ENCODE measurements at regions not wholly inside any gene's neighbourhood (a gene's known extent, or its start where the extent isn't known, plus 50 kb on each side); places are given as distances from the start of the nearest gene placed in this dataset.
"Not testable (repeated sequence)": the region's sequence is repeated elsewhere in the genome, so short reads cannot be mapped to it uniquely, and the experiment has no call there.

DNA sequence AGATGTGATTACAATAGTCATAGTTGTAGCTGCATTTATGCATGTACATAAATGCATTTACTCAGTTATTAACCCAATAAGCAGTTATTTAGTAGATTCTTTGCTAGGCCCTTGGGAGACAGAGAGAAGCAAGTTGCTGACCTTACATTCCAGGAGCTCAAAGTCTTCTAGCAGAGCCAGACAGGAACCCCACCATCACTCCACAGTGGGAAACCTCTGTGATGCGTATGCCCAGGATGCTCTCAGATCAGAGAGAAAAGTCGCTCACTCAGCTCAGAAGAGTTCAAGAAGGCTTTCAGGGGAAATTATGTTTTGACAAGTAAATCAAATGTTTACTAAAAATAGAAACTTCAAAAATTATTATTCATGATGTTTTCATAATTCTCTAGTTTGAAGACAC lies 146.3 kb upstream of the EXOC2 start:
- peak; percentile 12 for DNase-seq (ENCODE audit: low read depth)
- TF ChIP-seq, protein P1, sequence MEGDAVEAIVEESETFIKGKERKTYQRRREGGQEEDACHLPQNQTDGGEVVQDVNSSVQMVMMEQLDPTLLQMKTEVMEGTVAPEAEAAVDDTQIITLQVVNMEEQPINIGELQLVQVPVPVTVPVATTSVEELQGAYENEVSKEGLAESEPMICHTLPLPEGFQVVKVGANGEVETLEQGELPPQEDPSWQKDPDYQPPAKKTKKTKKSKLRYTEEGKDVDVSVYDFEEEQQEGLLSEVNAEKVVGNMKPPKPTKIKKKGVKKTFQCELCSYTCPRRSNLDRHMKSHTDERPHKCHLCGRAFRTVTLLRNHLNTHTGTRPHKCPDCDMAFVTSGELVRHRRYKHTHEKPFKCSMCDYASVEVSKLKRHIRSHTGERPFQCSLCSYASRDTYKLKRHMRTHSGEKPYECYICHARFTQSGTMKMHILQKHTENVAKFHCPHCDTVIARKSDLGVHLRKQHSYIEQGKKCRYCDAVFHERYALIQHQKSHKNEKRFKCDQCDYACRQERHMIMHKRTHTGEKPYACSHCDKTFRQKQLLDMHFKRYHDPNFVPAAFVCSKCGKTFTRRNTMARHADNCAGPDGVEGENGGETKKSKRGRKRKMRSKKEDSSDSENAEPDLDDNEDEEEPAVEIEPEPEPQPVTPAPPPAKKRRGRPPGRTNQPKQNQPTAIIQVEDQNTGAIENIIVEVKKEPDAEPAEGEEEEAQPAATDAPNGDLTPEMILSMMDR (conservative IDR thresholded peaks at IDR 0.05; ENCODE audit: low read depth, low read length) = no peak
- no peak overlapping the region for H3K4me3 ChIP-seq (ENCODE audit: low read depth, low read length)

- TF ChIP-seq, protein P1 (conservative IDR thresholded peaks at IDR 0.05; ENCODE audit: low read depth, low read length) = no peak
- H3K4me3 ChIP-seq (ENCODE audit: low read depth, low read length) = no peak overlapping the region
- DNase-seq (ENCODE audit: low read depth) = peak; percentile 31
Observed at GRCh38 chr6:837380-837779, 144.4 kb upstream of the EXOC2 start.

- no peak overlapping the region for H3K4me3 ChIP-seq (ENCODE audit: low read depth, low read length)
- DNase-seq (ENCODE audit: low read depth) = no peak
- TF ChIP-seq, protein P1 (conservative IDR thresholded peaks at IDR 0.05; ENCODE audit: low read depth, low read length) = no peak
Observed at GRCh38 chr6:836276-836853, 143.4 kb upstream of the EXOC2 start.

GRCh38 chr6:835476-836160 lies 142.7 kb upstream of the EXOC2 start:
- TF ChIP-seq, protein P1 (conservative IDR thresholded peaks at IDR 0.05; ENCODE audit: low read depth, low read length) = no peak
- H3K4me3 ChIP-seq (ENCODE audit: low read depth, low read length) = no peak overlapping the region
- peak; percentile 32 for DNase-seq (ENCODE audit: low read depth)

- no peak overlapping the region for H3K4me3 ChIP-seq (ENCODE audit: low read depth, low read length)
- peak; percentile 42 for DNase-seq (ENCODE audit: low read depth)
- TF ChIP-seq, protein P1 (conservative IDR thresholded peaks at IDR 0.05; ENCODE audit: low read depth, low read length) = no peak
Observed at GRCh38 chr6:834866-835265, 141.9 kb upstream of the EXOC2 start.

- DNase-seq (ENCODE audit: low read depth) = no peak
- TF ChIP-seq, protein P1 (conservative IDR thresholded peaks at IDR 0.05; ENCODE audit: low read depth, low read length) = no peak
- no peak overlapping the region for H3K4me3 ChIP-seq (ENCODE audit: low read depth, low read length)
Observed at GRCh38 chr6:834190-834589, 141.3 kb upstream of the EXOC2 start.

GRCh38 chr6:832804-833203 lies 139.9 kb upstream of the EXOC2 start:
- H3K4me3 ChIP-seq (ENCODE audit: low read depth, low read length); DNase-seq (ENCODE audit: low read depth): not testable (repeated sequence)
